SK-N-SH treated with all-trans-retinoic acid at 6 μM for 48 hours (cell line): ENCODE measurements at regions not wholly inside any gene's neighbourhood (a gene's known extent, or its start where the extent isn't known, plus 50 kb on each side); places are given as distances from the start of the nearest gene placed in this dataset.

Experiments used
- PATZ1 ChIP-seq: fragments of 250-450 bp; sonication (Bioruptor Pico); IDR thresholded peaks from 2 replicates; pipeline ENCODE4 v1.8.0; 2020; ENCODE audit warnings: mild to moderate bottlenecking, moderate library complexity, borderline replicate concordance
- SNAI2 ChIP-seq: fragments of 250-450 bp; sonication (Bioruptor Pico); IDR thresholded peaks from 2 replicates; pipeline ENCODE4 v1.5.0; 2020; ENCODE audit warnings: mild to moderate bottlenecking, moderate library complexity
- ZC3H10 ChIP-seq: fragments of 250-450 bp; sonication (Bioruptor Pico); IDR thresholded peaks from 2 replicates; pipeline ENCODE4 v1.5.1; 2021; ENCODE audit warnings: mild to moderate bottlenecking, moderate library complexity
- ZFP30 ChIP-seq: fragments of 450-650 bp; formaldehyde crosslinking; IDR thresholded peaks from 2 replicates; pipeline ENCODE4 v1.5.0; 2022; ENCODE audit warnings: mild to moderate bottlenecking, moderate library complexity
- TF ChIP-seq, protein P1 (sequence below): fragments of 250-450 bp; sonication (Bioruptor Pico); IDR thresholded peaks from 2 replicates; pipeline ENCODE4 v1.5.1; 2021; ENCODE audit warnings: mild to moderate bottlenecking, moderate library complexity

DNA sequence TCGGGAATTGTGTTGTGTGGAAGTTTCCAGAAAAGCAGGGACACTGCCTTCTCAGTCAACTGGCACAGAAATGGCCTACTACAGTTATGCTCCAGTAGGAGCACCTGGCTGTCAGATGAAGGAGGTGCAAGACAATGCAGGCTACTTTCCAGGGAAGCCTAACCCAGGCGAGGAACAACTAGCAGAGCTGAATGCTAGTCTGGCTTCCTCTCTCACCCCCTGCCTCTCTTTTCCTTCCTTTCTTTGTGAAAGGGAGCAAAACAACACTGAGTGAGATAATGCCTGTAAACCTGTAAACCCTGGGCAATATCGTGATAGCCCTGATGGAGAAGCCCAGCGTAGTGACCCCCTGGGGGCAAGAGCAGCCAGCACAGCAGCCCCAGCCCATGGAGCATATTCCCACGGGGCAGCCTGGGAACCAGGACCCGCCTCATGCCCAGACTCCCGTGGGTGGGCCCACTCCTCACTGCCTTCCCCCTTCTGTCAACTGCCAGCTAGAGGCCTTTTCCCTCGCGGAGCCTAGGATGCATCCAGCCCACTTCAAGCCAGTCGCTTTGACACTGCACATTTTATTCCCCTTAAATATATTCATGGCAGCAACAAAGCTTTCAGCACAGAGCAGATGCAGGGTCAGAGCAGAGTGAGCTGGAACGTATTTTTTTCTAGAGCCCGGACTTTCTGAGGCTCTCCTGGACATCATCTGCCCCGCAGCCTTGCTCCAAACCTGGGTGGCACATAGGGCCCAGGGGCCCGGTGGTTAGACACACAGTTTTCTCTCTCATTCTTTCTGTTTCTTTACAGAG is 77.0 kb downstream of the PDCL3 start:
- TF ChIP-seq PATZ1: no peak
- no peak for TF ChIP-seq ZFP30 (CRISPR knock-in tag)
- TF ChIP-seq, protein P1, sequence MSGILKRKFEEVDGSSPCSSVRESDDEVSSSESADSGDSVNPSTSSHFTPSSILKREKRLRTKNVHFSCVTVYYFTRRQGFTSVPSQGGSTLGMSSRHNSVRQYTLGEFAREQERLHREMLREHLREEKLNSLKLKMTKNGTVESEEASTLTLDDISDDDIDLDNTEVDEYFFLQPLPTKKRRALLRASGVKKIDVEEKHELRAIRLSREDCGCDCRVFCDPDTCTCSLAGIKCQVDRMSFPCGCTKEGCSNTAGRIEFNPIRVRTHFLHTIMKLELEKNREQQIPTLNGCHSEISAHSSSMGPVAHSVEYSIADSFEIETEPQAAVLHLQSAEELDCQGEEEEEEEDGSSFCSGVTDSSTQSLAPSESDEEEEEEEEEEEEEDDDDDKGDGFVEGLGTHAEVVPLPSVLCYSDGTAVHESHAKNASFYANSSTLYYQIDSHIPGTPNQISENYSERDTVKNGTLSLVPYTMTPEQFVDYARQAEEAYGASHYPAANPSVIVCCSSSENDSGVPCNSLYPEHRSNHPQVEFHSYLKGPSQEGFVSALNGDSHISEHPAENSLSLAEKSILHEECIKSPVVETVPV (CRISPR knock-in tag): no peak
- TF ChIP-seq SNAI2: no peak
- no peak for TF ChIP-seq ZC3H10 (CRISPR knock-in tag)
